ENCODE measurements at regions not wholly inside any gene's neighbourhood (a gene's known extent, or its start where the extent isn't known, plus 50 kb on each side); places are given as distances from the start of the nearest gene placed in this dataset.

DNA sequence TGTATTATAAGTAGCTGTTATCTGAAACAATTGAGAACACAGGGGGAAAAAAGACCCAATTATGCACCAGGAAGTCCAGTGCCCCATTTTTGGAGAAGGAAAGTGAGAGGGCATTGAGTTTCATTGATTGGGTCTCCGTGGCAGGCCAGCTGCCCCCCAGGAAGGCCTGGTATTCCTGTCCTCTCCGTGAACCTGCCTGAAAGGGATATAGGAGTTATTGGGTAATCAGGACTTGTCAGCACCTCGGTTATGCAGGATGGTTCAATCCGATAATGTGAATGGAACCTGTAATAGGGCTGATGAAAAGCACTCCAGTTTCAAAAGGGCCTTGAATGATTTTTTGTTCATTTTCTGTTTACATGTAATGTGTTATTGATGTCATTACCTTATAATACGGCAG lies 122.0 kb upstream of the RARB start:
- DNase-seq (ENCODE audit: low read depth, low spot score), result no peak
- TF ChIP-seq, protein P1, sequence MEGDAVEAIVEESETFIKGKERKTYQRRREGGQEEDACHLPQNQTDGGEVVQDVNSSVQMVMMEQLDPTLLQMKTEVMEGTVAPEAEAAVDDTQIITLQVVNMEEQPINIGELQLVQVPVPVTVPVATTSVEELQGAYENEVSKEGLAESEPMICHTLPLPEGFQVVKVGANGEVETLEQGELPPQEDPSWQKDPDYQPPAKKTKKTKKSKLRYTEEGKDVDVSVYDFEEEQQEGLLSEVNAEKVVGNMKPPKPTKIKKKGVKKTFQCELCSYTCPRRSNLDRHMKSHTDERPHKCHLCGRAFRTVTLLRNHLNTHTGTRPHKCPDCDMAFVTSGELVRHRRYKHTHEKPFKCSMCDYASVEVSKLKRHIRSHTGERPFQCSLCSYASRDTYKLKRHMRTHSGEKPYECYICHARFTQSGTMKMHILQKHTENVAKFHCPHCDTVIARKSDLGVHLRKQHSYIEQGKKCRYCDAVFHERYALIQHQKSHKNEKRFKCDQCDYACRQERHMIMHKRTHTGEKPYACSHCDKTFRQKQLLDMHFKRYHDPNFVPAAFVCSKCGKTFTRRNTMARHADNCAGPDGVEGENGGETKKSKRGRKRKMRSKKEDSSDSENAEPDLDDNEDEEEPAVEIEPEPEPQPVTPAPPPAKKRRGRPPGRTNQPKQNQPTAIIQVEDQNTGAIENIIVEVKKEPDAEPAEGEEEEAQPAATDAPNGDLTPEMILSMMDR (IDR thresholded peaks at IDR 0.05; ENCODE audit: low read depth, low read length), result no peak
- in situ Hi-C loops (cut with HindIII; ENCODE audit: low sequenced_read_pairs), result no loop called here
- no peak overlapping the region for H3K4me3 ChIP-seq (ENCODE audit: low read depth, low read length)

DNA sequence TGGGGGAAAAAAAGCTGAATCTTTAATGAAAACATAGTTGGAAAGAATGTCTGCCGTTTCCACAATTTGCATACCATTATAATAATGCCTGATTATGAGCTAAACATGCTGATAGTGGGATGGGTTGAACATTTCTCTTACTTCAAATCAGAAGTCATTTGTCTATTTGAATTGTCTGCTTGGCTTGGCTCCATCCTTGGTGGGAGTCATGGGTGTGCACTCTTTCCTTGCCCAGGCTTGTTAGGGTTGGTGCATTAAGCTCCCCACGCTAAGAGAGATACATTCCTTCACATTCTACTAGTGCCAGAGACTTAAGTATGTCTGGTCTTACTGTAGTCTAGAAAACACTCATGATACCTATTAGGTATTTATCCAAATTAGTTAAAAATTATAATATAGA lies 121.4 kb upstream of the RARB start:
- TF ChIP-seq, protein P1 (IDR thresholded peaks at IDR 0.05; ENCODE audit: low read depth, low read length), result no peak
- no peak for DNase-seq (ENCODE audit: low read depth, low spot score)
- in situ Hi-C loops (cut with HindIII; ENCODE audit: low sequenced_read_pairs), result no loop called here
- H3K4me3 ChIP-seq (ENCODE audit: low read depth, low read length), result no peak overlapping the region

DNA sequence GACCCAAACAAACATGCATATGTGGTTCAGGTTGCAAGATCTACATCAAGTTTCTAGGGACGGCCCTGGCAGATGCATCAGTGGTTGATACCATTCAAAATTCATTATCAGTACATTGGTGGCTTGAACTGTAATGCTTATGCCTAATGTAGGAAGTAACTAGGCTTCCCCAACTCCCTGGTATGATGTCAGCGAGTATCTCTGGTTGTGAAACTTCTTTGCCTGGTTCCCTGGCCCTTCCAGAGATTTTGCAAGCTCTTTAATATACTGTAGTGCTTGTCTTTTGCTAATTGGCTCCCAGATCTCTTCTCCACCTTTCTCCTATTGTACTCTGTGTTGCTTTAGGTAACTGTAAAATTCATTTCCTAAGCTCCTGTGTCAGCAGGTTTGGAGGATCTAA lies 114.8 kb upstream of the RARB start:
- no peak overlapping the region for H3K4me3 ChIP-seq (ENCODE audit: low read depth, low read length)
- TF ChIP-seq, protein P1 (IDR thresholded peaks at IDR 0.05; ENCODE audit: low read depth, low read length), result no peak
- DNase-seq (ENCODE audit: low read depth, low spot score), result no peak
- in situ Hi-C loops (cut with HindIII; ENCODE audit: low sequenced_read_pairs), result no loop called here

DNA sequence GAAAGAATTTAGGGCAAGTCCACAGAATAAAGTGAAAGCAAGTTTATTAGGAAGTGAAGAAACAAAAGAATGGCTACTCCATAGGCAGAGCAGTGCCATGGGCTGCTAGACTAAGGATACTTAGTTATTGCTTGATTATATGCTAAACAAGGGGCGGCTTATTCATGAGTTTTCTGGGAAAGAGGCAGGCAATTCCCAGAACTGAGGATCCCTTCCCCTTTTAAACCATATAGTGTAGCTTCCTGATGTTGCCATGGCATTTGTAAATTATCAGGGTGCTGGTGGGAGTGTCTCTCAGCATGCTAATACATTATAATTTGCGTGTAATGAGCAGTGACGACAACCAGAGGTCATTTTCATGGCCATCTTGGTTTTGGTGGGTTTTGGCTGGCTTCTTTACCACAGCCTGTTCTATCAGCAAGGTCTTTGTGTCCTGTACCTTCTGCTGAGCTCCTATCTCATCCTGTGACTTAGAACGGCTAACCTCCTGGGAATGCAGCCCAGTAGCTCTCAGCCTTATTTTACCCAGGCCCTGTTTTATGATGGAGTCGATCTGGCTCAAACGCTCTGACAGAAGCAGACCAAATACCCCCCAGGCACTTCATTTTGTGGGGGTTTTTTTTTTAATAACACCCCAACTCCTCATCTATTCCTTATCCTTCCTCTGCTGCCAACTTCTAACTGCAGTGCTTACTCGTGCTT lies 103.0 kb upstream of the RARB start:
- in situ Hi-C loops (cut with HindIII; ENCODE audit: low sequenced_read_pairs), result no loop called here
- no peak overlapping the region for H3K4me3 ChIP-seq (ENCODE audit: low read depth, low read length)
- no peak for DNase-seq (ENCODE audit: low read depth, low spot score)
- TF ChIP-seq, protein P1 (IDR thresholded peaks at IDR 0.05; ENCODE audit: low read depth, low read length), result no peak

DNA sequence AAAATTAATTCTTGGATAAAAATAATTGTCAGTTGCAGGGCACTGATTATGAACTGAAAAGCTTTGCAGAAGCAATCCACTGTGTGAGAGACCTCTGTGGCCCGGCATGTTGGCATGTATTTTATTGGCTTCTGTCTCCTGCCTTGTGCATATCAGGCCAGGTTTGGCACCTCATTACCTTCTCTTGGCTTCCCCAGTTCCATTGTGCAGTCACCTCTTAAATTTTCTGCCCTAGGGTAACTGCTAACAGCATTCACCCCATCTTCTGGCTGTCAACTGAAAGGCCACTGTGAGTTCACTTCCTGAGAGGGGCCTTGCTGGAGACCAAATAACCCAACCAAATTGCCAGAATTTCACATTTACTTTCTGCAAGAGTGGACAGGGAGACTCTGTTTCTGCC lies 92.7 kb upstream of the RARB start:
- TF ChIP-seq, protein P1 (IDR thresholded peaks at IDR 0.05; ENCODE audit: low read depth, low read length), result no peak
- DNase-seq (ENCODE audit: low read depth, low spot score), result no peak
- H3K4me3 ChIP-seq (ENCODE audit: low read depth, low read length), result no peak overlapping the region
- in situ Hi-C loops (cut with HindIII; ENCODE audit: low sequenced_read_pairs), result no loop called here

DNA sequence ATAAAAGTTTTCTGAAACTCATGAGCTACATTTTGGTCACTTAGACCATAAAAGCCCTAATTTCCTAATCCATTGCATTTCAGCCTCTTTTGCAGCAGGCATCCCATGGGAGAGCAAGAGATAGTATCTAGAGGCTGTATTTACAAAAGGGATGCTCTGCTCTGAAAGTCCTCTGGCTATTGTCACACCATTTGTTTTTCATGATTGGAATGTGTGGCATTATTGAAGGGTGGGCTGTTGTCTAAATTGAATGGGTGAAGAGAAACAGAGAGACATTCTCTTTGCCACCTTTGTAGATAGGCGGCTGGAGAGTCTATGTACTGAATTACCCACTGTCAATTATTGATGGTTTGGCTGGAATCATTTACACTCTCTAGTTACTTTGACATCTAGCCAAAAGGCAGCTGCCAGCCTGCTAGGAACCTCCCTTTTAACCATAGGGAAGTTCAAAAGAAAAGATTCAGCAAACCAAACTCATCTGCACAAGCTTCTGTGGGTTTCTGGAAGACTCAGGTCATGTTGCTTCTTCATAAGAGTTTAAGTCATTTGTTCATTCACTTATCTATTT lies 89.8 kb upstream of the RARB start:
- in situ Hi-C loops (cut with HindIII; ENCODE audit: low sequenced_read_pairs), result no loop called here
- TF ChIP-seq, protein P1 (IDR thresholded peaks at IDR 0.05; ENCODE audit: low read depth, low read length), result no peak
- no peak for DNase-seq (ENCODE audit: low read depth, low spot score)
- H3K4me3 ChIP-seq (ENCODE audit: low read depth, low read length), result no peak overlapping the region

Data from astrocyte of the spinal cord (primary cell).